Uterus (tissue), 2 donors: ENCODE measurements at regions not wholly inside any gene's neighbourhood (a gene's known extent, or its start where the extent isn't known, plus 50 kb on each side); places are given as distances from the start of the nearest gene placed in this dataset.
"Not testable (repeated sequence)": the region's sequence is repeated elsewhere in the genome, so short reads cannot be mapped to it uniquely, and the experiment has no call there.

Source experiments
- CTCF ChIP-seq, 4 experiments: fragments of 200-600 bp in 2 of 4; fragments of 450-650 bp in 2 of 4; sonication (generic) in 2 of 4; IDR thresholded peaks; one replicate each; pipeline ENCODE4 v1.5.1; 2016 to 2019; ENCODE audit warnings: antibody characterized with exemption in 4 of 4, mild to moderate bottlenecking in 2 of 4, moderate library complexity in 1 of 4
- POLR2A ChIP-seq, 2 donors: fragments of 450-650 bp; IDR thresholded peaks; one replicate each; pipeline ENCODE4 v1.6.1; 2016; ENCODE audit warnings: antibody characterized with exemption in 2 of 2, mild to moderate bottlenecking in 1 of 2, moderate library complexity in 1 of 2

GRCh38 chr7:150031733-150032132 lies 158.0 kb downstream of the ATP6V0E2 start:
- not testable (repeated sequence) for TF ChIP-seq CTCF, POLR2A (IDR thresholded peaks at IDR 0.05)
